ENCODE measurements at regions not wholly inside any gene's neighbourhood (a gene's known extent, or its start where the extent isn't known, plus 50 kb on each side); places are given as distances from the start of the nearest gene placed in this dataset.
A peak's percentile ranks its signal among the peaks of the same experiment; 100 is the strongest.

DNA sequence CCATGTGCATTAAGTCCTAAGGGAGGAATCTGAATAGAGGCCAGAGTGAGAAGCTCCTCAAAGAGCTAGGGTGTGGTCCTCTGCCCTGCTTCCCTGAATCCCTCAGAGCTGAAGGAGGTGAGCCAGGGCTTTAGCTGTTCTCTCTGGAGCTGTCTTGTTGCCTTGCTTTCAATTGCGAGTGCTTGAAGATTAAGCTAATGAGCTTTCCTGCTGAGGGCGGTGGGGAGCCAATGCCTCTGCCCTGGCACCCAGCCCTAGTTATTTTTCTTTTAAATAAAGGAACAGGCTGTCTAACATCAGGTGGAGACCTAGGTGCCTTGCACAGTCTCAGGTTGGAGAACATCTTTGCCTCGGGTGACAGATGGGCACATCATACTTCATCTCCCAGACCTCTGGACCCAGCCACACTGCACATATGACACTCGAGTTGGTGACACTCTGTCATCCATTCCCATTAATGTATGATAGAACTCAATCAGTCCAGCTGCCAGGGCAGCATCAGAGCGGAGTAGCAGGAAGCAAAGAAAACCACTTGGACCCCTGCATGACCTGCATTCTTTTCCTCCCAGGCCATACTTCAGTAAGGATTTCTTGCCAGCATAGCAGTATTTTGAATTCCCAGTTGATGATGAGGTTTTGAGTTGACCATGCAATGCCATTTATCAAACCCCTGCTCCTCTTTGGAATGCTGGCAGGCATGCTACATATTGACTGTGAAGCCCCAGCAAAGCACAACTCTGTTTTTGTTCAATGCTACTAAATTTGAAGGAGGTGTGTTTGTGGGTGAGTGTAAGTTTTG, 292.7 kb downstream of the RNF144A start:
- DNase-seq (ENCODE audit: low read depth, low spot score): peak; percentile 89

DNA sequence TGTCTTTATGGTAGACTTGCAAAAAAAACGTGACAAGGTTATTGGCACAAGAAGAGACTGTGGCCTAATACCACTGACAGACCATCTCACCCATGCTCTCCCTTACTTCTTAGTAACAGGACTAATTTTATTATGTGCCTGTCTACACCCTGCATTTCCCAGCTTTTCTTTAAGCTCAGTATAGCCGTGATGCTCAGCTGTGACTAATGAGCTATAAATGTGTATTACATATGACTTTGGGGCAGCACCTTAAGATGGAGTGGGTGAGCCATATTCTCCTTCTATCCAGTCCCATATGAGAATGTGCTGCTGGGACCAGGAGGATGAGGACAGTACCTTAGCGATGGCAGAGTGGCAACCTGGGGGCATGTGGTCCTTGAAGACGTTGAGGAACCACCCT, 293.5 kb downstream of the RNF144A start:
- DNase-seq (ENCODE audit: low read depth, low spot score): peak; percentile 23

DNA sequence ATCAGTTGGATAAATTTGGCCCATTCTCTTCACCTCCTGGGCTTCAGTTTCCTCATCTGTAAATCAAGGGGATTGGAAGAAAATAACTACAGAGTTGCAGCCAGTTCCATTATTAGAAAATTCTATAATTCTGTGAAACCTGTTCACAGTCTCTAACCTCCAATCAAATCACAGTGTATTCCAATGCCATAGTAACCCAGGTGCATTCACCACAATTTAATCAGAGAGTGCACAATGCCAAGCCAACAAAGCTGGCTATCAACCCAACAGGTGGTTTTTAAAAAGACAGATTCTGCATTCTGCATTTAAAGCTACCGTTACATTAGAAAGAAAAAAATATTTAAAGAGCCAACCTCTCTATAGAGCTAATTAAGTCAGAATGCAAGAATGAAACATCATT, 308.6 kb downstream of the RNF144A start:
- no peak for DNase-seq (ENCODE audit: low read depth, low spot score)

DNA sequence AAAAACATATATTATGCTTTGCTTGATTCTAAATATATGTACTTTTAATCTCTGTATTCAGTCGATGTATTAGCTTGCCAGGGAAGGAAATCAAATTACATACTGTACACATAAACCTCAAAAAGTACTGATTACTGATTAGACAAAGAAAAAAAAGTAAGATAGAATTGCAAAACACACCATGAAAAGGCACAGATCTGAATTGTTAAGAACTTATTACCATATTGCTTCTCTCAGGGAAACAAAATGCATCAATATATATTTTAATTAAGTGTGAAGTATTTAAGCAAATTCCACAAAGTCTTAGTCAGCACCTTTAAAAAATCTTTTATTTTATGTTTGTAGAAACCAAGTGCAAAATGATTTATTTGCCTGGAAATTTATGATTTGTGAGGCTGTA, 309.3 kb downstream of the RNF144A start:
- no peak for DNase-seq (ENCODE audit: low read depth, low spot score)

DNA sequence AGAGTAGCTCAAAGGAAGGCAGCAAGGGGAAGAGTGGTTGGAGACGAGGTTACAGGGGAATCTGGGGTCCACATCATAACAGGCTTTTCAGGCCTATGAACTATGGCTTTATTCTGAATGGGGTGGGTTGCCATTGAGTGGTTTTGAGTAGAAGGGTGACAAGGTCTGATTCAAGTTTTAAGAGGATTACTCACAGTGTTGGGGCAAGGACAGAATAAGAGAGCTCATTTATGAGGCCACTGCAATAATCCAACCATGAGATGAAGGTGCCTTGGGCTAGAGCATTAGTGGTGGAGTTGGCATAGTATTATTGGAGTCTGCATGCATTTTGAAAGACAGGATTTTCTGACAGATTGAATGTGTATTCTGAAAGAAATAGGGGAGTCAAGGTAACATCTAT, 315.9 kb downstream of the RNF144A start:
- DNase-seq (ENCODE audit: low read depth, low spot score): no peak

DNA sequence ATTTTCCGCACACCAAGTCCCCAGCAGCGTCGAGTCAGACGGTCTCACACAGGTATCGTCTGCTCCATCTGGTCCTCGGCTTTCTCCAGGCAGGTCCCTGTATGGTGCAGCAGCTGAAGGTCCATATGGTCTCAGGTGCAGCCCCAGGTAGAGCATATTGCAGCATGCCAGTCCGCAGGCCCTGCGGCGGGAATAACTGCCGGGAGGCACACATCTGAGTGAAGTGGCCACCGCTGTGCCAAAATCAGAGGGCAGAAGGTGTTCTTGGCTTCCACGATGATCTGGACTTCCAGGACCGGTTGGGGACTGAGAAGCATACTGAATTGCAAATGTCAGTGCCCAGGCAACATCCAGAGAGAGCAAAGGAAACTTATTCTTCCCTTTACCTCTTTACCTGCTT, 320.3 kb downstream of the RNF144A start:
- no peak for DNase-seq (ENCODE audit: low read depth, low spot score)

DNA sequence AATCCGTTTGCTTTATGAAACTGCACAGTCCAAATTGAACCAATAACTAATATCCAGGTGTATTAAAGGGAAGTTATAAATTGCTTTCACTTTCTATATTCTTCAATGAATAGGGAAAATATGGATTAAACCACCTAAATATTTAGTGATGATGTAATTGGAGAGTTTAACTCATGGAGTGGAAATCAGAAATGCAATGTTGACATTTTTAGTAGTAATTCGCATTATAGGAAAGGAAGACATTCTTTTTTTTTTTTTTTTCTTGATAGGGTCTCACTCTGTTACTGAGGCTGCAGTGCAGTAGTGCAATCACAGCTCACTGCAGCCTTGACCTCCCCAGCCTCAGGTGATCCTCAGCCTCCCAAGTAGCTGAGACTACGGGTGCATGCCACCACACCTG, 321.9 kb downstream of the RNF144A start:
- DNase-seq (ENCODE audit: low read depth, low spot score): no peak

DNA sequence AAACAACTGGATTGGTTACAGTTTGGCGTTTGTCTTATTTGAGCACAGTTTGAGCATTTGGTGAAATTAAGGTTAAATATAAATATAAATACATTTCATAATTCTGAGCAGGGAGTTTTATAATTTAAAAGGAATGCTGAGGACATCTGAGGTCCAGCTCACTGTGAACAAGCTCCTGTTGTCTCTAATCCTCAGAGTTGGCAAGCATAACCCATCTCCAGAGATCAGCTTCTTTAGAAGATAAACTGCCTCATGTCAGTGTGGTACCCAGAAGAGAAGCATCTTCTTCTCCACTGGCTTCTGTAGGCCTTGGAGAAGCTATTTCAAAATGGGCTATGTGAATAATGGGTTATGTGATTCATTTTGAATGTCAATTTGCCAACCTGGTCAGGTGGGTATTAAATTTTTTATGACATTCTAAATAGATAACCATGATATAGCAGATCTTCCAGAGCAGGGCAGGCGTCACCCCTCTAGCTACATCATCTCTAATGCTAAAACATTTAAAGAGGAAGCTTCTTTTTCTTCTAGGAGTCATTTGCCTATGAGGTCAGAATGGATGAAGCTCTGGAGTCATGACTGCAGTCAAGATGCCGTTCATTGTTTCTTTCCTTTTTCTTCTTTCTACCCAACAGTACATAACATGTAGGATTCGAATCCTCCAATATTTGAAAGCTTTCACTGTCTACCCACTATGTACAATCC, 324.0 kb downstream of the RNF144A start:
- no peak for DNase-seq (ENCODE audit: low read depth, low spot score)

DNA sequence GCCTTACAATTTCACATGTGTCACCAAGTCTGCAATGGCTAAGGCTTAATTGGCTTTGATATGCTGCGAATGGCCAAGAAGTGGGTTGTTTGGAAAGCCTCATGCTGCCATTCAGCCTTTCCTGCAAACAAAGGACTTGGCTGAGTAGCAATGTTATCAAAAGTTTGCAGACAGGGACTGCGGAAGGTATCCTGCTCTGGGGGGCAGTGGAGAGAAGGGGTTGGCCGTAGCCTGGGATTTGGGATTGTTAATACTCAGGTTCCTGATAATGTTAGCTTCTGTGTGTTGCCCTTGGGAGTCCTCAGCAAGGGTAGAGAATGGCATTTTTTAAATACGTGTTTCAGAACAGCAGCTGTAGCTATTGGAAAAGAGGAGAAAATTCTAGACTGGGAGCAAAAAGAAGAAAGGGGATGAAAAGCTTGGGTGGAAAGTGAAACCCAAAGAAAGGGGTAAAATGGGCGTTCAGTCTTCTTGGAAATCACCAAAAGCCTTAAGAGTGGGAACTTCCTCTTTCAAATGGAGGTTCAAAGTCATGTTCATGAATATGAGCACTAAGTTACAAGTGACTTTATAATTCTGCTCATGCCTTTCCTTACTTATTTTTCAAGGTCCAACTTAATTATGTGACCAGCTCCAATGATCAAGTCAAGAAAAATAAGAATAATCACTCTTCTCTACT, 325.1 kb downstream of the RNF144A start:
- no peak for DNase-seq (ENCODE audit: low read depth, low spot score)

DNA sequence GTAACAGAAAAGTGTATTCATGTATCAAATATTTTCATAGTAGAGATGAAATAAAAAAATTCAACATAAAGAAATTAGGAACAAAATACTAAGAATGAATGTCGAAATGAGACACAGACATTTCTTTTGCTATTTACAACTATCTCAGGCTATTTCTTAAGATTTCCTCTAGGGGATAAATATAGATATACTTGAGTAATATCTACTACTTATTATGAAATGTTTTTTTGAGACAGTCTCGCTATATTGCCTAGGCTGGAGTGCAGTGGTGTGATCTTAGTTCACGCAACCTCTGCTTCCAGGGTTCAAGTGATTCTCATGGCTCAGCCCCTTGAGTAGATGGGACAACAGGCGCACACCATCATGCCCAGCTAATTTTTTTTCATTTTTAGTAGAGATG, 326.1 kb downstream of the RNF144A start:
- DNase-seq (ENCODE audit: low read depth, low spot score): no peak

DNA sequence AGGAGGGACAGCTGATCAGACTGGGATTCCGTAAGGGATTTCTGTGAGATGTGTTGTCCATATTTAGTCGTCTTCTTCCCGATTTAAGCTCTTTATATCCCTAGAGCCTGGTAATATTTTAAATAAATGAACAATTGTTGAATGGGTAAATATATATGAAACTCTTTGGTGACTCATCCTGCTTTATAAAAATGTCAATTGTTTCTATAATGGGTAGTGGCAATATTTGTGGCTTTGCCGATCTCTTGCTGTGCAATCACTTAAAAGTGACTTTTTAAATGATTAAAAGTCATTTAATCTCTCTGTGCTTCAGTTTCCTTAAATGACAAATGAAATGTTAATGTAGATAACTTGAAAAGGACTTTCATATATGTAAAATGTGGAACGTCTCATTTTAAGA, 339.2 kb downstream of the RNF144A start:
- no peak for DNase-seq (ENCODE audit: low read depth, low spot score)

DNA sequence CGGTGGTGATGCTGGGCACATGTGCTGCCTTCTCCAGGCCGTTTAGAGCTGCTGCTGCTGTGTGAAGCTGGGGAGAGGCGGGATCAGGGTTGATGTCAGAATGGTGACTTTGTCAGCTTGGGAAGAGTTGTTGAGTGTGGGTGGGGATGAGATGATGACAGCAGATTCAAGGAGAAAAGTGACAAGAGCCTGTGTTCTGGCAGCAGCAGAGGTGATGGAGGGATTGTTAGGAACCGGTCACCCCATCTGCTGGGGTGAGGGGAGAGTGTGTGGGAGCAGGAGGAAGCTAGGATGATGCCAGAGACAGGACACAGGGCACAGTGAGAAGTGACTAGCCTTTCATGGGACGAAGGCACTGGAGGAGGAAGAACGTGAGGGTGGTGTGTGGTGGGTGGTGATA, 345.5 kb downstream of the RNF144A start:
- no peak for DNase-seq (ENCODE audit: low read depth, low spot score)

DNA sequence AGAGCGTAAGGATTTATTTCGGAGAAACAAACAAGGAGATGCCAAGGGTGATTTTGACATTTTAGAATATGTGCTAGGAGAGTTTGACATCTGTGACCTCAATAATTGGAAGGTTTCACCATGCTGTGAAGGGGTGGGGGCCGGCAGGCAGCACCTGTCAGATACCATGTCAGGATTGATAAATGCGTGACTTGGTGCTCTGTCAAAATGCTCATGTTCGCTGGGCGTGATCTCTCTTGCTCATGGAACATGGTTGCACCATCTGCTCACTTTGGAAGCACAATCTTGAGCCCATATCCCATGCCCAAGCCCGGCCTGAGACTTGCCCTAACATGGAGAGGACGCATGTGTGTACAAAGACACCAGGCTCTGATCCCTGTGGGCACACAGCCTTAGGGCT, 347.6 kb downstream of the RNF144A start:
- no peak for DNase-seq (ENCODE audit: low read depth, low spot score)

DNA sequence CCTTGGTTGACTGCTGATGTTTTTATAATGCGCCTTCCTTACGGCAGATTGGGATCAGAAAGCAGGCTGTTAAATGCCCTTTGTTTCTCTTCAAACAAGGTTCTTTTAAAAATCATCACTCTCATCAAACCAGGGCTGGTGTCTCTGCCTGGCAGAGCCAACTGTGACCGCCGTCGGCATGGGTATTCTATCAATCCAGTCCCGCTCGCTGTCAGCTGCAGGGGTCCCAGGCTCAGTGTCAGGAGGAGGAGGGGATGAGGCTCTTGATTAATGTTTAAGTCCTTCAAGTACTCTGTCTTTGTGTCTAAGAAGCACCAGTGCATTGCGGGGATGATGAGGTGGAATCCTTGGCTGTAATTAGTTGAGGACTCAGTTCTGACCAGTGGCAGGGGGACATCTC, 348.1 kb downstream of the RNF144A start:
- no peak for DNase-seq (ENCODE audit: low read depth, low spot score)

DNA sequence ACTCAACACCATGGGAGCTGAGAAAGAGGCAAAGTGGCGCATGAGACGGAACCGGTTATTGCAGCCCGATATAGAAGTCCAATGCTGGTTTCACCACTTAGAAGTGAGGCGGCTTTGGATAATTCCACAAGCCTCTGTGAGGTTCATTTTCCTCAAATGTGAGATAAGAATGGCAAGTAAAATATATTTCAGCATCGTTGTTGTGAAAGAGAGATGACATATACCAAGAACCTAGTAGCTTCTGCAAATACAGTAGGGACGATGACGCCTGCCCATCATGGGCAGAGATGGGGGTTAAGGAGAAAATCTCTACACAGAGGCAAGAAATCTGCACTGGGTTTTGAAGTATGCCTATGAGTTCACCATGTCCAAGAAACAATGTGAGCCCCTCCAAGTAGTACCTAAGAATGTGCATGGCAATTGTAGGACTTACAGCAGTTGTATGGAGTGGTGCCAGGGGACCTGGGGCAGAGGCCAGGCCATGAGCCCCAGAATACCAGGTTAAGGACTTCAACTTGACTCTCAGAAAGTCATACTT, 352.0 kb downstream of the RNF144A start:
- no peak for DNase-seq (ENCODE audit: low read depth, low spot score)

DNA sequence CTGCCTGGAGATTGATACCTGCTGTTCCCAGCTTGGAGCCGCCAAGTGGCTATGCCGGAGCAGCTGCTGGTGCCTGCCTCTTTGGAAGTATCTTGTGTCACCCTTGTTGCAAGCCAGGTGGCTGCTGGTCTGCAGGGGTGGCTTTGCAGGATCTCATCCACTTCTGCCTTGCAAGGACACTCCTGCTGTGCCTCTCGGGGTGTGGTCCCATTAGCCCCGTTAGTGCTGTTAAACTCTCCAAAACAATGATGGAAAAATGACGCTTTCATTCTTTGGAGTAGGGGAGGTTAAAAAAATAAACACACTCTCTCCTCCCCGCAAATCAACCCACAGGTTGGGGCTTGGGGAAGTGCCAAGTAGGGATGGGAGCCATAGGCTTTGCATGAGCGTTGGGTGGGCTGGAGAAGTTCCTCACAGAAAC, 352.8 kb downstream of the RNF144A start:
- DNase-seq (ENCODE audit: low read depth, low spot score): no peak

DNA sequence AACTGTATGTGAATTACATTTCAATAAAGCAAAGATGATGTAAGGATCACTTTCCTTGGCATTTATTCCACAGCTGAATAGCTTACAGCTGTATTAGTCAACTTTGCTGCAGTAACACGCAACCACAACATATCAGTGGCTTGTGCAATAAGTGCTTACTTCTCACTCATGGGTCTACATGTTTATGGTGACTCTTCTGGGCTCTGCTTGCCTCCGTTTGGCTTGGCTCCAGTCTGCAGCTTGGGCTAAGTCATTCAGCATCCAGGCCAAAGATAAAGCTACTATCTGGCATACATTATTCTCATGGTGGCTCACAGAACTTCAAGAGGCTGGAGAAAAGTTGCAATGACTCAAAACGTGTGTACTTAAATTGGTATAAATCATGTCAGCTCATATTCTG, 355.0 kb downstream of the RNF144A start:
- no peak for DNase-seq (ENCODE audit: low read depth, low spot score)

DNA sequence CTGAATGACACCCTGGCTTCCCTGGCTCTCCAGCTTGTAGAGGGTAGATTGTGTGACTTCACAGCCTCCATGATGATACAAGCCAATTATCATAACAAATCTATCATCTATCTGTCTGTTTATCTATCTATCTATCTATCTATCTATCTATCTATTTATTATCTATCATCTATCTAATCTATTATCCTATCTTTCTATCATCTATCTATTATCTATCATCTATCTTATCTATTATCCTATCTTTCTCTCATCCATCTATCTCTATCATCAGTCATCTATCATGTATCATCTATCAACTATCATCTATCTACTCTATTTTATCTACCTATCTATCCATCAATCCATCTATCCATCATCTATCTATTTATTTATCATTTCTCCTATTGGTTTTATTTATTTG, 361.8 kb downstream of the RNF144A start:
- DNase-seq (ENCODE audit: low read depth, low spot score): no peak

DNA sequence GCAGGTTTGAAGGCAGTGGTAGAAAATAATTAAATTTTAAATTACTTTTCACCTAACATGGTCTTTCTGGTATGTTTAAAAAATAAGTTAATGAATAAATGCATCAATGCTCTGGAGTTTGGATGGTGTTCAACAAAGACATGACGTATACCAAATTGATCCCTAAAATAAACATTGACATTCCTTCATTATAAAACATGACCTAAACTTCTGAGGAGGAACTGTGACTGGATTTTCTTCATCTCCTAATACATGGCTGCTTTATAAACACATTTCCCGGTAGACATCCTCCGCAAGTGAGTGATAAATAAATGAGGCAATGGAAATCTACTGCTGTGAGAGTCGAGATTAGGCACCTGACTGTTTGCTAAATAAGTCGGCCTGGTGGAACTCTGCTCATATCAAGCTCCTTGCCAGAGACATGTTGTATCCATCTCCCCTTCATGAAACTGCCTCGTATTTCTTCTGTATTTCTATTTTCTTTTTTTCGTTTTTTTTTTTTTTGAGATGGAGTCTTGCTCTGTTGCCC, 362.3 kb downstream of the RNF144A start:
- DNase-seq (ENCODE audit: low read depth, low spot score): no peak

DNA sequence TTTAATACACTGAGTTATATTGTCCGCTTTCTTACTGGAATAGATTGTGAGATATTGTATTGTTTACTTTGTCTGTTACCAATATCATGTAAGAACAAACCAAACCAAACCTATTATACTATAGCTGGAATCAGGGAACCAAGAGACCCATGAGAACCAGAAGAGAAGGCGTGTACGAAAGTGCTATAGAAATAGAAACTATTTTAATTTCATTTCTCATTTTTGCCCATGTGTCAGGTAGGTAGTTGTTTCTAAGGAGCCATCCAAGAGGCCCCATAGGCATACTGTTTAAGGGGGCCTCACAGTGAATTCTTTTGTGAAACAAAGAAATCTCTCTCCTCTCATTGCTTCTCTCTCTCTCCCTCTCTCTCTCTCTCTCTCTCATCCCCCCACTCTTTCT, 363.6 kb downstream of the RNF144A start:
- no peak for DNase-seq (ENCODE audit: low read depth, low spot score)

DNA sequence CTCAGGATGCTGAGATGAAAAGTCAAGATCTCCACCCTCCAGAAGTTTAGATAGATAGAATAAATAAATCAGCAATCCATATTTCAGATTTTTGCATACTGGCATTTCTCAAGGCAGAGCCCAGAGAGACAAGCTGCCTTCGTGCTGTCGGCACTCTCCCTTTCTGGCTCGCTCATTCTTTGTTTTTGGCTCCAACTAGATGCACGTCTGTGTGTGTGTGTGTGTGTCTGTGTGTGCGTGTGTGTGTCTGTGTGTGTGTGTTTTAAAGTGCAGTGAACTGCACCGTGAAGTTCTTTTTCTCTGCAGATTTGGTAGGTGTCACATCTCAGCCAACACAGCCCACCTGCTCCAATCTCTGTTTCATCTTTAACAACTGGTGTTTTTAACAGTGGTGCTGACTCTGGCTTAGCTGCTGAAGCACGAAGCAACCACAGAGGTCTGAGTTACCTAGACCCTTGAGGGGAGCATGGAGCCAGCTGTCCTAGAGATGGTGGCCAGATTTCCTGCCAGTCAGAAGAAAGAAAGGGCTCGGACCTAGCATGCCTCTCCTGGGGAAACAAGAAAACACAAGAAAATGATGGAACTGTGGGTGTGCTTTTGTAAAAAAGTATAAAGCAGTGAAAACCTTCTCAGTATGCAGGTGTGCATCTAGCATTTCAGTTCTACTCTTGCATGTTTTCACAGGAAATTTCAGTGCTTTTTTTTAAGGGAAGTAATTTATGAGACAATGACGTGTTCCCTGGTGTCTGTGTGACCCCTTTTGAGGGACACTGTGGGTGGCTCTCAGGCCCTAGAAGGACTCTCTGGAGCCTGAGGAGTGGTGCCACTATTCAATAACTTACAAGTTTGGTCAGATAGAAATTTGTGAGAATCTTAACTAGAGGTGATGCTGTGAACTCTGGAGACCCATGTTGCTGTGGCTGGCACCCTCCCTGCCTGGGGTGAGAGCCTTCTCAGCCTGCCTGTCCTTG, 364.3 kb downstream of the RNF144A start:
- no peak for DNase-seq (ENCODE audit: low read depth, low spot score)

Data from astrocyte of the hippocampus (primary cell).